ENCODE measurements at regions not wholly inside any gene's neighbourhood (a gene's known extent, or its start where the extent isn't known, plus 50 kb on each side); places are given as distances from the start of the nearest gene placed in this dataset.

GRCh38 chr3:177596248-177596815 lies 399.1 kb upstream of the TBL1XR1 start:
- H3K4me3 ChIP-seq (ENCODE audit: low read depth, low read length): no peak overlapping the region

GRCh38 chr3:177596816-177597271 lies 399.6 kb upstream of the TBL1XR1 start:
- H3K4me3 ChIP-seq (ENCODE audit: low read depth, low read length): no peak overlapping the region
- no peak for DNase-seq (ENCODE audit: low read depth)

More at GRCh38 chr3:177596248-177596815, 399.1 kb upstream of the TBL1XR1 start:
- no peak for DNase-seq (ENCODE audit: low read depth)

- no peak overlapping the region for H3K4me3 ChIP-seq (ENCODE audit: low read depth, low read length)
- peak; percentile 81 for DNase-seq (ENCODE audit: low read depth)
Measured at GRCh38 chr3:177597311-177598096, 400.2 kb upstream of the TBL1XR1 start.

GRCh38 chr3:177598097-177598833 lies 401.0 kb upstream of the TBL1XR1 start:
- no peak overlapping the region for H3K4me3 ChIP-seq (ENCODE audit: low read depth, low read length)
- no peak for DNase-seq (ENCODE audit: low read depth)

GRCh38 chr3:177599326-177599725 lies 402.0 kb upstream of the TBL1XR1 start:
- no peak for DNase-seq (ENCODE audit: low read depth)
- H3K4me3 ChIP-seq (ENCODE audit: low read depth, low read length): no peak overlapping the region

- no peak for DNase-seq (ENCODE audit: low read depth)
Measured at GRCh38 chr3:177599837-177600236, 402.6 kb upstream of the TBL1XR1 start.

DNA sequence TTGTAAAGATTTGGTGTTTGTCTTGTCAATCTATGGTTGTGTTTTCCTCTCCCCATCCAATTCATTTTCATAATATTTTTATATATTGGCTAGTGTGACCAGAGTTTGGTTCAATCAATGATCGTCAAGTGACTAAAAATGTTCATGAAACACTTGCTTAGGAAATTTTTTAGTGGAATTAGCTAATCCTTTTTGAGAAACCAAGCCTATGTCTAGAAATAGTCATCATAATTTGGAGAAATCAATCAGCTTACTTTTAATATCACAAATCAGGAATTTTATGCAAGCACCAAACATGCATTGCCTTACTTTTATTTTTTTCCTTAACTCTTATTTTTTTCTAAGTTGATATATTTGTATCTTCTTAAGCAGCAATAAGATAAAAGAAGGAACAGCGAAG lies 403.1 kb upstream of the TBL1XR1 start:
- no peak overlapping the region for H3K4me3 ChIP-seq (ENCODE audit: low read depth, low read length)
- no peak for DNase-seq (ENCODE audit: low read depth)

More at GRCh38 chr3:177599837-177600236, 402.6 kb upstream of the TBL1XR1 start:
- no peak overlapping the region for H3K4me3 ChIP-seq (ENCODE audit: low read depth, low read length)

- DNase-seq (ENCODE audit: low read depth): no peak
- no peak overlapping the region for H3K4me3 ChIP-seq (ENCODE audit: low read depth, low read length)
Measured at GRCh38 chr3:177601152-177601551, 403.9 kb upstream of the TBL1XR1 start.

GRCh38 chr3:177602601-177603147 lies 405.4 kb upstream of the TBL1XR1 start:
- H3K4me3 ChIP-seq (ENCODE audit: low read depth, low read length): no peak overlapping the region
- no peak for DNase-seq (ENCODE audit: low read depth)

DNA sequence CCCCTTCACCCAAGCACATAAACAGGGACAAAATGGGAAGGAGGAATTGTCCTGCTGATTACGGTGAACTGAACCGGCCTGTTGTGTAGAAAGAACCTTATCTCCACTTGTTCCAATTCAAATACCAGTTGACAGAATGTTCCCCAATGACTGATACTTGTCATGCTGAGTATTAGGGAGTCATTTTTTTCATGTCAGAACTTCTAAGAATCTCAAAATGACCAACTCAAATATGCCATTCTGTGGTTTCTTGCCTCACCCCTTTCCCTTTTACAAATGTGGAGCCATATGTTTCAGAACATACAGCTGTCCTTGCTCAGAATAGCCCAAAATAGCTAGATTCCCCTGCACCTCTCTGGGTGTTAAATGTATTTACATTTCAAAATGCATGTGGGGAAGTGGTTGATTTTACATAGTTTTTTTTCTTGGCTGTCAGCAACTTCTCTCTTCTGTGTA lies 405.9 kb upstream of the TBL1XR1 start:
- H3K4me3 ChIP-seq (ENCODE audit: low read depth, low read length): no peak overlapping the region
- no peak for DNase-seq (ENCODE audit: low read depth)

DNA sequence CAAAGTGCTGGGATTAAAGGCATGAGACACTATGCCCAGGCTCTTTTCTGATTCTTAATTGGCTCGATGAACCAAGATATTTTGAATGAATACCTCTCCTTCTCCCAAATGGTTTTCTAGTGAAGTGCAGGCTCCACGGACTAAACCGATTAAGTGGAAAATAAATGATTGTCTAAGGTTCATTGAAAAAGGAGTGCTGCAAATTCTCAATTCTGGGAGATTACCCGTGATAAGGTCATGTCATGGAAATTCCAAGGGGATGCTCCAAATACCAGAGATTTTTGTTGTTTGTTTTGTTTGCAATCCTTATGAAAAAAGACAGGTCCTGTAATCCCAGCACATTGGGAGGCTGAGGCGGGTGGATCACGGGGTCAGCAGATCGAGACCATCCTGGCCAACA lies 406.9 kb upstream of the TBL1XR1 start:
- no peak overlapping the region for H3K4me3 ChIP-seq (ENCODE audit: low read depth, low read length)
- DNase-seq (ENCODE audit: low read depth): no peak

DNA sequence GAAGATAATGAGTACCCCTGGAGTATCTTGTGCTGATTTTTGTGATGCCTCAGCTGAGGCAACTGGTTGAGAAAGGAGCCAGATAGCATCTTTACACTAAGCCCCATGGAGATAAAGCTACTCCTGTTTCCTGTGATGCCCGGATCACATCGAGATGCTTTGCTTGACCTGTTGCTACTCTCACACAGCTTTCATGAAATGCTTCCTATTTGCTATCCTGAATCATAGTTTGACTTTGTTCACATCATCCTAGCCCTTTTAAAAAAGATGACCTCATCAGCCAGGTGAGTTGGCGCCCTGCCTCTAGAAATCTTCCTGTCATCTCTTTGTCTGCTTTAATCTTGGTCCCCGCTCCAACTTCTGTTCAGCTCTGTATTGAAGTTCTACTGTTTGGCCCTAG lies 409.6 kb upstream of the TBL1XR1 start:
- DNase-seq (ENCODE audit: low read depth): no peak
- H3K4me3 ChIP-seq (ENCODE audit: low read depth, low read length): no peak overlapping the region

DNA sequence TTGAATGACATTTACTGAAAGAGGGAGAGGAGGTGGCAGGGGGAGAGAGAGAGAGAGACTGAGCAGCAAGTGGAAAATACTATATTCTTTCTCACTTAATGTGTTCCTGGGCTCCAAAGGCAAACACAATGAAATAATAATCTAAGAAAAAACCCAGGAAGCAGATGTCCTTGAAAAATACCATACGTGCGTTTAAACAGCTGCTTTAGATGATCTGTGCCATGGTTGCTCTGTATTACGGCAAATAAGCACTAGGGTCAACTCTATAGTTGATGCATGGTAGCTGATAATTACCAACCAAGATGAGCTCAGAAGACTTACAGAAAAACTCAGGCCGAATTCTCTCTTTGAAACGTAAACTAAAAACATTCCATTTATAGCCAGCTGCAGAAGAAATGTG lies 410.3 kb upstream of the TBL1XR1 start:
- H3K4me3 ChIP-seq (ENCODE audit: low read depth, low read length): no peak overlapping the region

DNA sequence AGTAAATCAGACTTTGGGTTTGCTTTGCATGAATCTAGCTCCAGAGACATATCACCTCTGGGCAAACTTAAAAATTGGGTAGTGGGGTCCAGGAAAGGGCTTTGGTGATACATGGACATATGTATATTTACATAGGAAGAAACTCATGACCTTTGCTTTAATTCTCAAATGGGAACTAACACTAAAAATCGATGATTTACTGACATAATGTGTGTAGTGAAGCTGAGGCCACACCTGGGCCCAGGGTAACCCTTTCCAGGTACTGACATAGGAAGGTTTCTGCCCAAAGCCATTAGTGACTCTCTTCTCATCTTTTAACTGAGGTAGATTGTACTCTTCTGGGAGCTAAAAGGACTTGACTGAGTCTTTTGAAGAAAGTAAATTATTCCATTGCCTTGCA lies 411.2 kb upstream of the TBL1XR1 start:
- H3K4me3 ChIP-seq (ENCODE audit: low read depth, low read length): no peak overlapping the region
- DNase-seq (ENCODE audit: low read depth): no peak

More for the DNA sequence above, 410.3 kb upstream of the TBL1XR1 start:
- no peak for DNase-seq (ENCODE audit: low read depth)

- no peak overlapping the region for H3K4me3 ChIP-seq (ENCODE audit: low read depth, low read length)
- DNase-seq (ENCODE audit: low read depth): no peak
Measured at GRCh38 chr3:177609613-177610012, 412.3 kb upstream of the TBL1XR1 start.

GRCh38 chr3:177610262-177610661 lies 413.0 kb upstream of the TBL1XR1 start:
- DNase-seq (ENCODE audit: low read depth): no peak

DNA sequence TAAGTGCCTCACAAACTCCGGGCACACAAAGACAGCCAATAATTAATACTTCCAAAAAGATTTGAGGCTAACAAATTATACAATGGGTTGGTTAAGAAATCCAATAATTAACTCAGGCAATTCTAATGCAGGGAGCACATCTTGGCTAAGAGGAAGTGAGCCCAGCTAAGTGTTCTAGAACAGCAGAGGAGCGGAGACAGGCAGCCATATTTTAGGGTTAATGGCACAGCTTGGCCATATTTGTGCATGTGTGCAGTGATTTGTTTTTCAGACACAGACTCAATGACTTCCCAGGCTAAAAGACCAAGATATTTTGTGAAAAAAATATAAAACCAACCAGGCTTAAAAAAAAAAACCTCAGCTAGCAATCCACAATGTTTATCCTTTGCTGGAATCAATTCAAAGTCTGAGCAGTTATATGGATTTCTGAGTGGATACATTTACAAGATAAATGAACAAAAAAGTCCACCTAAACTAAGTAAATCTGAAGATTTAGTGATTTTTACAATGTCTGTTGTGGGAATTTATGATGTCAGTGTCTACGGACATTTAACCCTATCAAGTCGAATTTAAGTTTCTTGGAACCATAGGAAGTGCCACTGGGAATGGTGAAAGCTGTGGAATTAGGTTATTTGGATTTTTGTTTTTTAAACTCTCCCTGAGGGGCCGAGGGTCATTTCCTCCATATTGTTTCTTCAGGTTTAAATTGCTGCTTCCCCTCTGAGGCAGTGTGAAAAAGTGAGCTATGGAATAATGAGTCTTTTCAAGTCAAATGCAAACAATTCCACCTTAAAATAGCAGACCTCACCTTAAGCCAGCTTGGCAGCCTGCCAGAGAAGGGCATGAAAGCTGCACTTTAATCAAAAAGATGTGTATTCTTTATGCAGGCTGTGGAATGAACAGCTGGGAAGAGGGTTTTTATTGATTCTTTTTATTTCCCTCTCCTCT lies 413.7 kb upstream of the TBL1XR1 start:
- no peak for DNase-seq (ENCODE audit: low read depth)
- H3K4me3 ChIP-seq (ENCODE audit: low read depth, low read length): no peak overlapping the region

More at GRCh38 chr3:177610262-177610661, 413.0 kb upstream of the TBL1XR1 start:
- H3K4me3 ChIP-seq (ENCODE audit: low read depth, low read length): no peak overlapping the region

GRCh38 chr3:177611752-177612334 lies 414.6 kb upstream of the TBL1XR1 start:
- no peak overlapping the region for H3K4me3 ChIP-seq (ENCODE audit: low read depth, low read length)
- DNase-seq (ENCODE audit: low read depth): no peak

DNA sequence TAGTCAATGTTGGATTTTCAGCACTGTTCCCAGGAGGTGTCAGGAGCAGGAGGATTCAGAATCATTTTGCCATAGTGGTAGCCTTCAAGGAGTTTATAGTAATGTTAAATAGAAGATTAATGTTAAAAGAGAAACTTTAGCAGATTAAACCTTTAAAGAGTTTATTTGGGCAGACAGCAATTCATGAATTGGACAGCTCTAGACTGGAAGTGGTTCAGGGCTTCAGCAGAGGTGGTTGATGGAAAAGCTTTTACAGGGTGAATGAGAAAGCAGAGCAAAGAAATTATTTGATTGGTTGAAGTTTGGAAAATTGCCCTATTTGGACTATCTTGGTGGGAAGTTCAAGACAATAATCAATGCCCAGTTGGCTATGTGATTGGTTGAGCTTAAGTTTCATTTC lies 416.6 kb upstream of the TBL1XR1 start:
- no peak for DNase-seq (ENCODE audit: low read depth)
- H3K4me3 ChIP-seq (ENCODE audit: low read depth, low read length): no peak overlapping the region

All from skeletal muscle cell (primary cell).